Breast epithelium (tissue), 3 donors: ENCODE measurements at regions not wholly inside any gene's neighbourhood (a gene's known extent, or its start where the extent isn't known, plus 50 kb on each side); places are given as distances from the start of the nearest gene placed in this dataset.

ENCODE experiments used
- POLR2A ChIP-seq: fragments of 450-650 bp; IDR thresholded peaks from one replicate; pipeline ENCODE4 v1.6.1; 2016; ENCODE audit warnings: antibody characterized with exemption, mild to moderate bottlenecking, moderate library complexity
- TF ChIP-seq, protein P1 (sequence below), 3 donors: fragments of 450-650 bp; IDR thresholded peaks; one replicate each; pipeline ENCODE4 v1.5.1; 2016 to 2017; ENCODE audit warnings: antibody characterized with exemption in 3 of 3, mild to moderate bottlenecking in 3 of 3, moderate library complexity in 3 of 3

DNA sequence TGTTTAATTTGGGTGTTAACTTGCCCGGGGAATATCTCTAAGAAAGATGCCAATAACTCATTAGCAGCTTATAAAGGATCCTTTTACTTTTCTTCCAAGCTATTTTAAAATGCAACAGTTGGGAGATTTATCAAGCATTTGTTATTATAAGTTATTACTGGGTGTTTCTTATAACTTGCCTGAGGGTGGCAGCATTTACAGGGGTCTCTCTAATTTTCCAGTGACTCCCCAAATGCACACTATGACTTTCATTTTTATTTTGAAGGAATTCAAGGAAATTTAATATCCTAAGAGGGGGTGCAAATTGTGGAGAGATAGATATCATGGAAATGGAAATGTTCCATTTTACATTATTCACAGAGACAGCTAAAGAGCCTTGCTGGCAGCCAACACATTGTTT lies 138.0 kb downstream of the PDGFRA start:
- TF ChIP-seq, protein P1, sequence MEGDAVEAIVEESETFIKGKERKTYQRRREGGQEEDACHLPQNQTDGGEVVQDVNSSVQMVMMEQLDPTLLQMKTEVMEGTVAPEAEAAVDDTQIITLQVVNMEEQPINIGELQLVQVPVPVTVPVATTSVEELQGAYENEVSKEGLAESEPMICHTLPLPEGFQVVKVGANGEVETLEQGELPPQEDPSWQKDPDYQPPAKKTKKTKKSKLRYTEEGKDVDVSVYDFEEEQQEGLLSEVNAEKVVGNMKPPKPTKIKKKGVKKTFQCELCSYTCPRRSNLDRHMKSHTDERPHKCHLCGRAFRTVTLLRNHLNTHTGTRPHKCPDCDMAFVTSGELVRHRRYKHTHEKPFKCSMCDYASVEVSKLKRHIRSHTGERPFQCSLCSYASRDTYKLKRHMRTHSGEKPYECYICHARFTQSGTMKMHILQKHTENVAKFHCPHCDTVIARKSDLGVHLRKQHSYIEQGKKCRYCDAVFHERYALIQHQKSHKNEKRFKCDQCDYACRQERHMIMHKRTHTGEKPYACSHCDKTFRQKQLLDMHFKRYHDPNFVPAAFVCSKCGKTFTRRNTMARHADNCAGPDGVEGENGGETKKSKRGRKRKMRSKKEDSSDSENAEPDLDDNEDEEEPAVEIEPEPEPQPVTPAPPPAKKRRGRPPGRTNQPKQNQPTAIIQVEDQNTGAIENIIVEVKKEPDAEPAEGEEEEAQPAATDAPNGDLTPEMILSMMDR (IDR thresholded peaks at IDR 0.05): no peak
- no peak for TF ChIP-seq POLR2A
